ENCODE measurements at regions not wholly inside any gene's neighbourhood (a gene's known extent, or its start where the extent isn't known, plus 50 kb on each side); places are given as distances from the start of the nearest gene placed in this dataset.
"Not testable (repeated sequence)": the region's sequence is repeated elsewhere in the genome, so short reads cannot be mapped to it uniquely, and the experiment has no call there.

GRCh38 chr15:35958021-35958420, 412.1 kb upstream of the DPH6 start:
- no peaks in the 10 kb centered on the region for H3K36me3 ChIP-seq (ENCODE audit: control insufficient read depth in 1 of 2, insufficient read depth in 2 of 2, low read length in 2 of 2)
- no peak overlapping the region for H3K9ac ChIP-seq (ENCODE audit: low read depth in 1 of 2, low read length in 2 of 2)
- no peaks in the 10 kb centered on the region for H3K4me1 ChIP-seq (ENCODE audit: control insufficient read depth in 1 of 2, insufficient read depth in 2 of 2, low read length in 2 of 2)
- H3K4me3 ChIP-seq (ENCODE audit: low read depth in 1 of 2, low read length in 2 of 2) = no peak overlapping the region
- H3K9me3 ChIP-seq (ENCODE audit: control insufficient read depth in 1 of 2, low read length in 2 of 2) = no peaks in the 10 kb centered on the region
- no peak overlapping the region for H3K27ac ChIP-seq (ENCODE audit: low read depth, low read length)
- no peaks in the 10 kb centered on the region for H3K27me3 ChIP-seq (ENCODE audit: control insufficient read depth in 1 of 2, insufficient read depth in 2 of 2, low read length in 2 of 2)

- H3K9ac ChIP-seq (ENCODE audit: low read depth in 1 of 2, low read length in 2 of 2) = no peak overlapping the region
- H3K4me1 ChIP-seq (ENCODE audit: control insufficient read depth in 1 of 2, insufficient read depth in 2 of 2, low read length in 2 of 2) = no peaks in the 10 kb centered on the region
- no peaks in the 10 kb centered on the region for H3K36me3 ChIP-seq (ENCODE audit: control insufficient read depth in 1 of 2, insufficient read depth in 2 of 2, low read length in 2 of 2)
- H3K4me3 ChIP-seq (ENCODE audit: low read depth in 1 of 2, low read length in 2 of 2) = no peak overlapping the region
- H3K9me3 ChIP-seq (ENCODE audit: control insufficient read depth in 1 of 2, low read length in 2 of 2) = no peaks in the 10 kb centered on the region
- no peak overlapping the region for H3K27ac ChIP-seq (ENCODE audit: low read depth, low read length)
- no peaks in the 10 kb centered on the region for H3K27me3 ChIP-seq (ENCODE audit: control insufficient read depth in 1 of 2, insufficient read depth in 2 of 2, low read length in 2 of 2)
Measured at GRCh38 chr15:35958975-35959374, 413.0 kb upstream of the DPH6 start.

GRCh38 chr15:35963326-35963725, 417.4 kb upstream of the DPH6 start:
- Histone ChIP-seq H3K4me3 (ENCODE audit: low read depth in 1 of 2, low read length in 2 of 2) (no peak overlapping the region), H3K4me1 (ENCODE audit: control insufficient read depth in 1 of 2, insufficient read depth in 2 of 2, low read length in 2 of 2) (no peaks in the 10 kb centered on the region), H3K27me3 (ENCODE audit: control insufficient read depth in 1 of 2, insufficient read depth in 2 of 2, low read length in 2 of 2) (no peaks in the 10 kb centered on the region), H3K27ac (ENCODE audit: low read depth, low read length) (no peak overlapping the region), H3K9ac (ENCODE audit: low read depth in 1 of 2, low read length in 2 of 2) (no peak overlapping the region), H3K36me3 (ENCODE audit: control insufficient read depth in 1 of 2, insufficient read depth in 2 of 2, low read length in 2 of 2) (no peaks in the 10 kb centered on the region), H3K9me3 (ENCODE audit: control insufficient read depth in 1 of 2, low read length in 2 of 2) (no peaks in the 10 kb centered on the region)

GRCh38 chr15:35966781-35967180, 420.8 kb upstream of the DPH6 start:
- H3K36me3 ChIP-seq (ENCODE audit: control insufficient read depth in 1 of 2, insufficient read depth in 2 of 2, low read length in 2 of 2) = no peaks in the 10 kb centered on the region
- H3K27me3 ChIP-seq (ENCODE audit: control insufficient read depth in 1 of 2, insufficient read depth in 2 of 2, low read length in 2 of 2) = no peaks in the 10 kb centered on the region
- H3K27ac ChIP-seq (ENCODE audit: low read depth, low read length) = no peak overlapping the region
- no peaks in the 10 kb centered on the region for H3K9me3 ChIP-seq (ENCODE audit: control insufficient read depth in 1 of 2, low read length in 2 of 2)
- H3K9ac ChIP-seq (ENCODE audit: low read depth in 1 of 2, low read length in 2 of 2) = no peak overlapping the region
- H3K4me3 ChIP-seq (ENCODE audit: low read depth in 1 of 2, low read length in 2 of 2) = no peak overlapping the region
- H3K4me1 ChIP-seq (ENCODE audit: control insufficient read depth in 1 of 2, insufficient read depth in 2 of 2, low read length in 2 of 2) = no peaks in the 10 kb centered on the region

GRCh38 chr15:35967968-35968367, 422.0 kb upstream of the DPH6 start:
- not testable (repeated sequence) for H3K4me3 ChIP-seq (ENCODE audit: low read depth in 1 of 2, low read length in 2 of 2); H3K9ac ChIP-seq (ENCODE audit: low read depth in 1 of 2, low read length in 2 of 2); H3K27ac ChIP-seq (ENCODE audit: low read depth, low read length); H3K9me3 ChIP-seq (ENCODE audit: control insufficient read depth in 1 of 2, low read length in 2 of 2); H3K36me3 ChIP-seq (ENCODE audit: control insufficient read depth in 1 of 2, insufficient read depth in 2 of 2, low read length in 2 of 2); H3K4me1 ChIP-seq (ENCODE audit: control insufficient read depth in 1 of 2, insufficient read depth in 2 of 2, low read length in 2 of 2); H3K27me3 ChIP-seq (ENCODE audit: control insufficient read depth in 1 of 2, insufficient read depth in 2 of 2, low read length in 2 of 2)

GRCh38 chr15:35973029-35973428, 427.1 kb upstream of the DPH6 start:
- no peak overlapping the region for H3K27ac ChIP-seq (ENCODE audit: low read depth, low read length)
- H3K4me3 ChIP-seq (ENCODE audit: low read depth in 1 of 2, low read length in 2 of 2) = no peak overlapping the region
- H3K27me3 ChIP-seq (ENCODE audit: control insufficient read depth in 1 of 2, insufficient read depth in 2 of 2, low read length in 2 of 2) = no peaks in the 10 kb centered on the region
- no peaks in the 10 kb centered on the region for H3K4me1 ChIP-seq (ENCODE audit: control insufficient read depth in 1 of 2, insufficient read depth in 2 of 2, low read length in 2 of 2)
- H3K36me3 ChIP-seq (ENCODE audit: control insufficient read depth in 1 of 2, insufficient read depth in 2 of 2, low read length in 2 of 2) = no peaks in the 10 kb centered on the region
- H3K9ac ChIP-seq (ENCODE audit: low read depth in 1 of 2, low read length in 2 of 2) = no peak overlapping the region
- H3K9me3 ChIP-seq (ENCODE audit: control insufficient read depth in 1 of 2, low read length in 2 of 2) = no peaks in the 10 kb centered on the region

GRCh38 chr15:35974052-35974451, 428.1 kb upstream of the DPH6 start:
- no peaks in the 10 kb centered on the region for H3K36me3 ChIP-seq (ENCODE audit: control insufficient read depth in 1 of 2, insufficient read depth in 2 of 2, low read length in 2 of 2)
- H3K27me3 ChIP-seq (ENCODE audit: control insufficient read depth in 1 of 2, insufficient read depth in 2 of 2, low read length in 2 of 2) = no peaks in the 10 kb centered on the region
- H3K9me3 ChIP-seq (ENCODE audit: control insufficient read depth in 1 of 2, low read length in 2 of 2) = no peaks in the 10 kb centered on the region
- H3K9ac ChIP-seq (ENCODE audit: low read depth in 1 of 2, low read length in 2 of 2) = no peak overlapping the region
- no peak overlapping the region for H3K4me3 ChIP-seq (ENCODE audit: low read depth in 1 of 2, low read length in 2 of 2)
- no peak overlapping the region for H3K27ac ChIP-seq (ENCODE audit: low read depth, low read length)
- H3K4me1 ChIP-seq (ENCODE audit: control insufficient read depth in 1 of 2, insufficient read depth in 2 of 2, low read length in 2 of 2) = no peaks in the 10 kb centered on the region

- no peaks in the 10 kb centered on the region for H3K4me1 ChIP-seq (ENCODE audit: control insufficient read depth in 1 of 2, insufficient read depth in 2 of 2, low read length in 2 of 2)
- H3K4me3 ChIP-seq (ENCODE audit: low read depth in 1 of 2, low read length in 2 of 2) = no peak overlapping the region
- H3K27me3 ChIP-seq (ENCODE audit: control insufficient read depth in 1 of 2, insufficient read depth in 2 of 2, low read length in 2 of 2) = no peaks in the 10 kb centered on the region
- H3K9ac ChIP-seq (ENCODE audit: low read depth in 1 of 2, low read length in 2 of 2) = no peak overlapping the region
- H3K9me3 ChIP-seq (ENCODE audit: control insufficient read depth in 1 of 2, low read length in 2 of 2) = no peaks in the 10 kb centered on the region
- H3K27ac ChIP-seq (ENCODE audit: low read depth, low read length) = no peak overlapping the region
- H3K36me3 ChIP-seq (ENCODE audit: control insufficient read depth in 1 of 2, insufficient read depth in 2 of 2, low read length in 2 of 2) = no peaks in the 10 kb centered on the region
Measured at GRCh38 chr15:35975941-35976340, 430.0 kb upstream of the DPH6 start.

- Histone ChIP-seq H3K9me3 (ENCODE audit: control insufficient read depth in 1 of 2, low read length in 2 of 2) (no peaks in the 10 kb centered on the region), H3K4me1 (ENCODE audit: control insufficient read depth in 1 of 2, insufficient read depth in 2 of 2, low read length in 2 of 2) (no peaks in the 10 kb centered on the region), H3K9ac (ENCODE audit: low read depth in 1 of 2, low read length in 2 of 2) (no peak overlapping the region), H3K27ac (ENCODE audit: low read depth, low read length) (no peak overlapping the region), H3K4me3 (ENCODE audit: low read depth in 1 of 2, low read length in 2 of 2) (no peak overlapping the region), H3K27me3 (ENCODE audit: control insufficient read depth in 1 of 2, insufficient read depth in 2 of 2, low read length in 2 of 2) (no peaks in the 10 kb centered on the region), H3K36me3 (ENCODE audit: control insufficient read depth in 1 of 2, insufficient read depth in 2 of 2, low read length in 2 of 2) (no peaks in the 10 kb centered on the region)
Measured at GRCh38 chr15:35979608-35980007, 433.6 kb upstream of the DPH6 start.

GRCh38 chr15:35980719-35981118, 434.8 kb upstream of the DPH6 start:
- Histone ChIP-seq H3K27ac (ENCODE audit: low read depth, low read length) (no peak overlapping the region), H3K36me3 (ENCODE audit: control insufficient read depth in 1 of 2, insufficient read depth in 2 of 2, low read length in 2 of 2) (no peaks in the 10 kb centered on the region), H3K4me3 (ENCODE audit: low read depth in 1 of 2, low read length in 2 of 2) (no peak overlapping the region), H3K9me3 (ENCODE audit: control insufficient read depth in 1 of 2, low read length in 2 of 2) (no peaks in the 10 kb centered on the region), H3K9ac (ENCODE audit: low read depth in 1 of 2, low read length in 2 of 2) (no peak overlapping the region), H3K27me3 (ENCODE audit: control insufficient read depth in 1 of 2, insufficient read depth in 2 of 2, low read length in 2 of 2) (no peaks in the 10 kb centered on the region), H3K4me1 (ENCODE audit: control insufficient read depth in 1 of 2, insufficient read depth in 2 of 2, low read length in 2 of 2) (no peaks in the 10 kb centered on the region)

- H3K9ac ChIP-seq (ENCODE audit: low read depth in 1 of 2, low read length in 2 of 2) = no peak overlapping the region
- no peaks in the 10 kb centered on the region for H3K36me3 ChIP-seq (ENCODE audit: control insufficient read depth in 1 of 2, insufficient read depth in 2 of 2, low read length in 2 of 2)
- H3K27ac ChIP-seq (ENCODE audit: low read depth, low read length) = no peak overlapping the region
- no peaks in the 10 kb centered on the region for H3K9me3 ChIP-seq (ENCODE audit: control insufficient read depth in 1 of 2, low read length in 2 of 2)
- no peak overlapping the region for H3K4me3 ChIP-seq (ENCODE audit: low read depth in 1 of 2, low read length in 2 of 2)
- H3K4me1 ChIP-seq (ENCODE audit: control insufficient read depth in 1 of 2, insufficient read depth in 2 of 2, low read length in 2 of 2) = no peaks in the 10 kb centered on the region
- no peaks in the 10 kb centered on the region for H3K27me3 ChIP-seq (ENCODE audit: control insufficient read depth in 1 of 2, insufficient read depth in 2 of 2, low read length in 2 of 2)
Measured at GRCh38 chr15:35986191-35986721, 440.3 kb upstream of the DPH6 start.

Data from duodenal mucosa (tissue), 2 donors.